Stimulated activated CD4-positive, alpha-beta T cell treated with anti-CD3 and anti-CD28 coated beads, Interleukin-1b, Interleukin-23, amount 100 ng/mL, for 48 hours (primary cell): ENCODE measurements at regions not wholly inside any gene's neighbourhood (a gene's known extent, or its start where the extent isn't known, plus 50 kb on each side); places are given as distances from the start of the nearest gene placed in this dataset.

Experiments
- DNase-seq: peaks from one replicate; pipeline ENCODE4 v3.0.0-alpha.2; 2020

DNA sequence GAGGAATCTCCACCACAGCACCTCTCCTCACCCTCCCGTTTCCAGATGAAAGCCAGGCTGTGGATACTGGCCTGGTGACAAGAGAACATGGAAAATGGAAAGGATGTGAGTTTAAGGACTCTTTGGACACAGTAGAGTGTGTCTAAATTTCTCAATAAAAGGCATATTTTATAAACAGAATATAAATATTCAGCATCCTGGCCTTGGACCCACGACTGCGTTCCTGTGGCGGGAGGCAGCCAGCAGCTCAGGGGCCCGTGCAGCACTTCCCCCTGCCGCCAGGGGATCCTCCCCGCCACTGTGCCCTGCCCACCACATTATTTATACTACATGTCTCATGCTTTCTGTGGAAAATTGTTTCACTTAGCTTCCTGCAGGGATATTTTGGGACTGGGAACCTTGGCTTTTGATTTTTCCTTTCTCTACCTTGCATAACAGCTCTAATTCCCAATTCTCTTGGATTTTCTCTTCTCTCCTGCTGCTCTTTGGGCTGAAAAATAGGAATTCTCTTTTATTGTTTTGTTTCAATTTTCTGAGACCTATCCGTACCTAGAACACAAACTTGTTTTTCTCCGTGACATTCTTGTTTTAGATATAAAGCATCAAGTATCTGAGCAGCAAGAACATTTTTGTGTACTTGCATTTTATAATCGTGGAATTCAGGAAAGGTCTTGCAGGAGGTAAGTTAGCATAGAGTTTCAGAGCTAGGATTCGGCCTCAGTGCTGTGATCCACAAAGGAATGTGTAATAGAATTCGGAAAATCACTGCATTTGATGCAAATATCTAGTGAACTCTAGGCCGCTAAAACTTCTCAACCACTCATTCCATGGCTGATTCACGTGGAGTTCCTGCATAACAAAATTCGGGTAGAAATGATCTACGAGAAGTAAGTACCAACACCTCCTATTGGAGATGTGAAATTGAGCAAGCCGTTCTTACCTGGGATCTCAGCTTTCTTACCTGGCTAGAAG lies 107.7 kb upstream of the SPATA13 start:
- no peak for DNase-seq

- peak; percentile 62 for DNase-seq
These were observed 106.8 kb upstream of the SPATA13 start for GRCh38 chr13:24053519-24054251.

DNA sequence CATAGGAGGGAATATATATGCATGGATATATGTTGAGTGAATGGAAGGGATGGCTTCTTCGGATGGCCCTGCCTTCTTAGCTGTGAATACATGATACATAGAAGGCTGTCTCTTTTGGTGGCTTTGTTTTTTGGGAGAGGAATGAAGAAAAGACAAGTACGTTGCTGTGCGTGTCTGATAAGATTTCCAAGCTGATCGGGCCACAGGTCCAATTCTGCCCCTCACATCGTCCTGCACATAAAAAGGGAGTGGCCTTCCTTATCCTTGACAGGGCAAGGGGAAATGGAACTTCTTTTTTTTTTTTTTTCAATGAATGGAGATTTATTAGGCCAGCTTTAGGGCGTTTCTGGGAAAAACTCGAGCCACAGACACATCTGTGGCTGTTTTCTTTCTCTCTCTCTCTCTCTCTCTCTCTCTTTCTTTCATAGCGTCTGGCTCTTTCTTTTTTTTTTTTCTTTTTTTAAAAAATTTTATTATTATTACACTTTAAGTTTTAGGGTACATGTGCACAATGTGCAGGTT lies 103.8 kb upstream of the SPATA13 start:
- no peak for DNase-seq

DNA sequence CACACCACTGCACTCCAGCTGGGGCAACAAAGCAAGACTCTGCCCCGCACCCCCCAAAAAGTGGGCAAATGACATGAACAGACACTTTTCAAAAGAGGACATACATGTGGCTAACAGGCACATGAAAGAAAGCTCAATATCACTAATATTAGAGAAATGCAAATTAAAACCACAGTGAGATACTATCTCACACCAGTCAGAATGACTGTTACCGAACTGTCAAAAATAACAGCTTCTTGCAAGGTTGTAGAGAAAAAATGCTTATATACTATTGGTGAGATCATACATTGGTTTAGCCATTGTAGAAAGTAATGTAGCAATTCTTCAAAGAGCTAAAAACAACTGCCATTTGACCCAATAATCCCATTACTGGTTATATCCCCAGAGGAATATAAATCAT lies 99.5 kb upstream of the SPATA13 start:
- no peak for DNase-seq

DNA sequence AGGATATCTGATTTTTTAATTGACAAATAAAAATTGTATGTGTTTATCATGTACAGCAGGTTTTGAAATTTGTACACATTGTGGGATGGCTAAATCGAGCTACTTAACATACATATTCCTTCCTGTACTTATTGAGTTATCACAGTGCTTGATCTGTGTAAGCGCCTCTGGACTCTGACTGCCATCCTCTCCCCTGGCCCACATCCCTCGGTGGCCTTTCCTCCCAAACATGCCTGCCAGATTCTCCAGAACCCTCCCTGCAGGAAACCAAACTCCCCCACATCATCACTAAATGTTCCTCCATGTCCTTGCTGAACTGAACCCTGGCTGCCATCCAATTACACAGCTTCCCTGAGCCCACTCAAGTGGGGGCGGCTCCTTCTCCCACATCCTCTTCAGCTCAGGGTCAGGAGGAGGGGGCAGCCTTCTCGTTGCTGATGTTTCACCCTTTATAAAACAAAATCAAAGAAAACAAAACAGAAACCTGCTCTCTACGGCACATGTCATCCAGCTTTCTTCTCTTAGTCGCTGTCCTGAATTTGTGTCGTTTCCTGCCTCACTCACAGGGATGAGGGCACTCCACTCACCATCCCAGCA lies 97.1 kb upstream of the SPATA13 start:
- no peak for DNase-seq

DNA sequence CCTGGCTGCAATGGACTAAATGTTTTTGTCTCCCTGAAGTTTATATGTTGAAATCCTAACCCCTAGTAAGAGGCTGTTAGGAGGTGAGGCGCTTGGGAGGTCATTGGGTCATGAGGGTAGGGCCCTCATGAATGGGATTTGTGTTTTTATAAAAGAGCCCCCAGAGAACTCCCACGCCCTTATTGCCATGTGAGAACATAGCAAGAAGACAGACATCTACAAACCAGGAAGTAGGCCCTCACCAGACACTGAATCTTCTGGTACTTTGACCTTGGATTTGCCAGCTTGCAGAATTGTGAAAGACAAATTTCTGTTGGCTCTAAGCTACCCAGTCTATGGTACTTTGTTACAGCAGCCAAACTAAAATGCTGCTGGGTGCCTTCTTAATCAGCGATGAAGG lies 96.1 kb upstream of the SPATA13 start:
- no peak for DNase-seq

DNA sequence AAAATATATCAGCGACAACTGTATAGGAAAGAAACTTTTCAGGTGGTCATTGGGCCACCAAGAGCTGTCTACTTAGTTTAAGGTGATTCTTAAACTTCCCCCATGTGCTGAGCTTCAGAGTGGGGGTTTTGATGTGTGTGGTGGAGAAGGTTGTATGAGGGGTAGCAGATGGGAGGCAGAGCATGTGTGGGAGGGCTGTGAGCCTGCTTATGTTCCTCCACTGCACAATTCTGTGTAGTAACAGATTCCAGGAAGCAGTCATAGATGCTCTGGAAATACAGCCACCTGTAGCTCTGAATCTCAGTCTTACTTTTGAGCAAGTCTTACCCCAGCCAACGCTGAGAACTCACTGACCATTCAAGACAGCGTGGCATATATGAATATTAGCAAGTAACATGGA lies 95.3 kb upstream of the SPATA13 start:
- DNase-seq = no peak

DNA sequence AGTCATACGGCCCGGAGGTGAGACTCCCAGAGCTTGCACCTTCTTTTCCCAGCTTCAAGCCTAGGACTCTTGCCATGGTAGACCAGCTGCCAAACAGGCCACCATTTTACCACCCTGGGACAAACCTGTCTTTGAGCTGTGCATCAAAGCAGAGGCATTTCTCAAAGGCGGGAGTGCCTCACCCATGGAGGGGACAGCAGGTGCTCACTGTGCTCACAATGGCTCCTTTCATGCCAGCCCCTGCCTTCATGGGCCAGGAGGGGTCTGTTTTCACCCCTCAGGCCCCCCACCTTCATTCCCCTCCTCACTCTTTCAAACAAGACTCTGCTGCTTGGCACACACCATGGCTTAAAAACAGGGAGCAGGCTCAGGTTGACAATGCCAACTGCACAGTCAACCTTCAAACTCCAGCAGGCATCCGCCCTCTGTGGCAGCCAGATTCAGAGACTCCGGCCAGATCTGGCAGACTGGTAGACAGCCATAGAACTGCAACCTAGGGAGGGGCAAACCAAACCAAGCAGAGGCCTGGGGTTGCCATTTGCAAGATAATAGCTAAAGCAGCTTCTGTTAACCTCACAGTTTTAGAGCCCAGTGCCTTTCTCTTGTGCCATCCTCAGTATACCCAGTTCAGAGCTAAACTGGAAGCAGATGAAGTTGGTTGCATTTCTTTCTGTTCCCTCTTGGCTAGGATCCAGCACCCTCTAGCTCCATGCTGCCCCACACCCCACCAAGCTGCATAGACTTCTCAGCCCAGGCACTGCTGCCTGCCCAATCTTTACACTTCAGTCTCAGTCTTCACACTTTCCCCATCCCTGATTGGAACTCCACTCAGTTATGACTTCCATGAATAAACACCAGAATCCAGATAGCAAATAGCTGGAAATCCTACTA lies 93.9 kb upstream of the SPATA13 start:
- DNase-seq = no peak

DNA sequence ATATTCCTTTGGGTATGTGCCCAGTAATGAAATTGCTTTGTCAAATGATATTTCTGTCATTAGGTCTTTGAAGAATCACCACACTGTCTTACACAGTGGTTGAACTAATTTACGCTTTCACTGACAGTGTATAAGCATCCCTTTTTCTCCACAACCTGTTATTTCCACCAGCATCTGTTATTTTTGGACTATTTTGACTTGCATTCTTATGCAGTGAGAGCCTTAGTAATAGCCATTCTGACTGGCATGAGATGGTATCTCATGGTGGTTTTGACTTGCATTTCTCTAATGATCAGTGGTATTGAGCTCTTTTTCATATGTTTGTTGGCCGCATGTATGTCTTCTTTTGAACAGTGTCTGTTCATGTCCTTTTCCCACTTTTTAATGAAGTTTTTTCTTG lies 92.0 kb upstream of the SPATA13 start:
- DNase-seq = no peak

DNA sequence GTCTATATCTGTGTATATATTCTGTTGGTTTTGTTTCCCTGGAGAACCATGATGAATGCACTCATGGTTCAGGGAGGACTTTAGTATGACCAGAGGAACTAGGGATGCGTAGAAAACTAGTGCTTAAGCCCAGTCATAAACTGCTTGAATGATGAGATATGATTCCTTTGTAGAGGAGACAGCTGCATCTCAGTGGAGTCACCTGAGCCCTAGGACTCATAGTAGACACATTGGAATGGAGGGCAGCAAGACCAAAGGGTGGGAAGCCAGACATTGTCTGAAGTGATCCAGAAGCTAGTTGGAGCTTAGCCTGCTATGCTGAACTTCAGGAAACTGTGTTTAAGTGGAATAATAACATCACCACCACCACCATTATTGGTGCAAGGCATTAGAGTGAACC lies 89.5 kb upstream of the SPATA13 start:
- DNase-seq = no peak

DNA sequence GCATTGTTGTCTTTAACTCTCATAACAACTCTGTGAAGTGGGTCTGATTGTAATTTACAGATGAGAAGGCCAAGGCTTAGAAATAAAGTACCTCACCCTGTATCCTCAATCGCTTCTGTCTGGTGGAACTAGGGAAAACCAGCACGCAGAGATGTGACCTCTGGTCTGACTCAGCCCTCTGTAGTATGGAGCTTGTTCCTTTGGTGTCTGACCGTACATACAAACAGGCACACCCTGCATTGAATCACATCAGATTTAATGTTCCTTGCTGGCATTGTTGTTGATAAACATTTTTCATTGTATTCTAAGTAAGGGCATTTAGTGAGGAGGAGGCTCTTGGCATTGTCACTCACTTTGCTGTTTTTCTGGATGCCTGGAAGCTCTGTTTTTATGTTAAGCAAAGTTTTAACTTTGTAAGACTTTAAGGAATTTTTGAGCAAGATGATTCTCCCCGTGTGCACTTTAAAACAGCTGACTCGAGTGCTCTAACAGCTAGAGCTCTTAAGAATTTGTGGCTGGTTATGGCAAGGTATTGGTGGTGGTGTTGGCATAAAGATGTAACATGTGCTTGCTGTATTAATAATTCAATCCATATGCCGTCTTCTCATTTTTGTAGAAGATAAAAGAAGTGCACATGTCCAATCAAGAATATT lies 89.0 kb upstream of the SPATA13 start:
- no peak for DNase-seq

DNA sequence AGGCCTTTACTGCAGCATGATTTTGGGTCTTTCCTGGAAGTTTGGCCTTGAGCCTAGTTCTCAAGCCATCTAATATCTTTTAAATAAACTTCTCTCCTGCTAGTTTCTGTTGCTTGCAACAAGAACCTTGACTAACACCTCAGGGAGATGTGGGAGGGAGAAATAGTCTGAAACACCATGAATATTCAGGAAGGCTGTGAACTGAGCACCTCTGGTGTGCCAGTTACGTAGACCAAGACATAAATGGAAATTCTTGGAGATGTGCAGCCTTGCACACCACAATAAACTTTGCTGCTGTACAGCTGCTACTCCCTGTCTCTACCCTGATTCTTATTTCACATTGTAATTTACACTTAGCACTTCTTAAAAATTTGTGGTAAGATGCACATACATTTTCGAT lies 86.9 kb upstream of the SPATA13 start:
- no peak for DNase-seq

DNA sequence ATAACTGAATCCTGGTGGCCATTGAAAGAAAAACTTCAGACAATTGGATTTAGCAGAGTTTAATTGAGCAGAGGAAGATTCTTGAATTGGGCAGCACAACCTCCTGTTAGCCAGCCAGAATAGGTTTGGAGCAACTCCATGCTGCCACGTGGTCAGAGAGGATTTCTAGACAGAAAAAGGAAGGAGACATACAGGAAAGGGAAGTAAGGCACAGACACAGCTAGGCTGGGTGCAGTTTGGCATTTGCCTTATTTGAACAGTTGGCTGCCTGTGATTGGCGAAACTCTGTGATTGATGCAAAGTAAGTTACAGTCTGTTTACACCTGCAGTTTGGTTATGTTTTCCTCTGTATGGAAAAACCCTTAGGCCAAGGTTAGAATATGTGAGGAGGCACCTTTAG lies 85.8 kb upstream of the SPATA13 start:
- no peak for DNase-seq

- DNase-seq = no peak
These were observed 85.2 kb upstream of the SPATA13 start for GRCh38 chr13:24075137-24075975.

DNA sequence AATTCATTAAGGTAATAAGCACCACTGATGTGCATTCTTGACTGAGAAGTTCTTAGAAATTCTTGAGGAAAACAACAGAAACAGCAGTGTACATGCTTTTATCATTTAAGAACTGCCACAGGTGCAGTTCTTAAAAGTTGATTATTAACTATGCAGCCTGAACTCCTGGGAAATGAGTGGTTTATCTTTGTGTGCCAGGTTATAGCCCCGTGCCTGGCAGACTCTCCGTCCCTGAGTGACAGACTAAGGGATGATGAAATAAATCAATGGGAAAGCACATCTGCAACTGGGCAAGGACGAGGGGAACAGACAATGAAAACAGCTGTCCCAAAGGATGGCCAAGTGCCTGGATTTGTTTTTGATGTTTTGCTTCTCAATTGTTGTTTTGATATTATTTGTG lies 84.4 kb upstream of the SPATA13 start:
- no peak for DNase-seq

GRCh38 chr13:24076636-24077035 lies 83.9 kb upstream of the SPATA13 start:
- DNase-seq = no peak

DNA sequence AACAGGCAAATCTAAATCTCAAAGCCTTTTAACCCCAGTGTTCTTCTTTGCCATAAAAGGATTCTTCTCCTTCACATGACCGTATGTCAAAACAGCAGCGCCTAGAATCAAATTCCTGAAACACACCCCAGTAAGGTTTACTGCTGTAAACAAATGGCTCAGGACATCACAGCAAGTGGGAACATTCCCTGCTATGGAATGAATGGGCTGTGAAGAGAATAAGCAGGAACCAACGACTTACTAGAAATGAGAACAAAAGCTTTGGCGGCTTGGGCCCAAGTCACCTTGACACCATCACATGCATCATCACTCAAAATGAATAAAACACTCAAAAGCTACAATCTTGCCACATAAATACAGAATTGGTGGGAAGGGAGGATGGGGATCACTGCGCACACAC lies 80.4 kb upstream of the SPATA13 start:
- no peak for DNase-seq

DNA sequence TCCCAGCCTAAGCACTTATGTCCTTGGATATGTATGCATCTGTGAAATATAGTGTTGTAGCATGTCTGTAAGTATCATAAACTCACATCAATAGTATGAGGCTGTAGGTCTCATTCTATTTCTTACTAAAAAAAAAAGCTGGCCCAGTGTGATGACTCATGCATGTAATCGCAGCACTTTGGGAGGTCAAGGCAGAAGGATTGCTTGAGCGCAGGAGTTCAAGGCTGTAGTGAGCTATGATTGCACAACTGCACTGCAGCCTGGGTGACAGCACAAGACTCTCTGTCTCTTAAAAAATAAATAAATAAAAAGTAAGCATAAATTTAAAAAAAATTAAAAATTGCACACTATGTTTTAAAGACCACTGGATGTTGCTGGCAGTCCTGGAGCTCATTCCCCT lies 79.1 kb upstream of the SPATA13 start:
- DNase-seq = no peak

- no peak for DNase-seq
These were observed 77.4 kb upstream of the SPATA13 start for GRCh38 chr13:24083141-24083540.

DNA sequence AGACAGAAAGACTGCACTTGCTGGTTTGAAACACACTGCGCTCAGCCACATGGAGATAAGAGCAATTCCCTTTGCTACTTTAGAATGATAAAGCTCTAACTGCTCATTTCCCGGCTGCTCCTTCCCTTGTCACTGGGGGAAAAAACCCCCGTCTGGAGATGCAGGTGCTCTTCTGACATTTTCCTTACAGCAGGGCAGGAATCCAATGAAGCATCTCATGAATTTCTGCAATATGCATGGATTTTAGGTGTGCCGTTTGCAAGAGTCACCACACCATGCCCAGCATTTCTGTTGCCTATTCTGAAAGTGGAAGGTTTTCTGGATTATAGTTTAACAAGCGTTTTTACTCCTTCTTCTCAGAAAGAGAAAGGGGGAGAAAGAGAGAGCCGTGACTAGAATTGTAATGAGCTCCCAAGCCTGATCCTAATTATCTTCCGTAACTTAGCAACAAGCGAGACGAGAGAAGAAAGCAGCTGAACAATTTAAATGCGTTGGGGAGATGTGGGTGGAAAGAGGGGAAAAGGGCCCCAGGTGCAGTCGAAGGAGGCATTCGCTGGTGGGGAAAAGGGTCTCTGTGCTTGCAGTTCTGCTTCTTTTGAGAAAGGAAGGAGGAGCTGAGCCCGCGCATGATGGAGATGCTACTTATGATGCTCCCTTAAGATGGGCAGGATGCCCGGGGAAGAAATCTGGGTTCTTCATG lies 76.6 kb upstream of the SPATA13 start:
- no peak for DNase-seq
